Mesothelial cell of epicardium (in vitro differentiated cells): ENCODE measurements at regions not wholly inside any gene's neighbourhood (a gene's known extent, or its start where the extent isn't known, plus 50 kb on each side); places are given as distances from the start of the nearest gene placed in this dataset.
A peak's percentile ranks its signal among the peaks of the same experiment; 100 is the strongest.
"Not testable (repeated sequence)": the region's sequence is repeated elsewhere in the genome, so short reads cannot be mapped to it uniquely, and the experiment has no call there.

Experiments
- DNase-seq, 2 experiments: peaks; one replicate each; pipeline ENCODE4 v3.0.0; 2021; ENCODE audit warnings: low spot score in 2 of 2; ENCODE audit not compliant: unreplicated experiment in 2 of 2
- H3K27ac Mint-ChIP-seq: 2 replicates; pipeline ENCODE4 v1.8.0; 2021; ENCODE audit warnings: mixed read lengths
- H3K27me3 Mint-ChIP-seq: 2 replicates; pipeline ENCODE4 v1.8.0; 2021; ENCODE audit warnings: low read depth, mixed read lengths
- H3K36me3 Mint-ChIP-seq: 2 replicates; pipeline ENCODE4 v1.8.0; 2021; ENCODE audit warnings: mixed read lengths
- H3K4me1 Mint-ChIP-seq: 2 replicates; pipeline ENCODE4 v1.8.0; 2021; ENCODE audit warnings: mixed read lengths
- H3K4me3 Mint-ChIP-seq: 2 replicates; pipeline ENCODE4 v1.8.0; 2021; ENCODE audit warnings: mild to moderate bottlenecking, moderate library complexity, mixed read lengths
- H3K9me3 Mint-ChIP-seq: 2 replicates; pipeline ENCODE4 v1.8.0; 2021; ENCODE audit warnings: mixed read lengths
- TF ChIP-seq, protein P1 (sequence below): fragments of 200-600 bp; sonication (generic); IDR thresholded peaks from one replicate; pipeline ENCODE4 v1.5.0; 2021; ENCODE audit warnings: antibody characterized with exemption; ENCODE audit not compliant: unreplicated experiment

DNA sequence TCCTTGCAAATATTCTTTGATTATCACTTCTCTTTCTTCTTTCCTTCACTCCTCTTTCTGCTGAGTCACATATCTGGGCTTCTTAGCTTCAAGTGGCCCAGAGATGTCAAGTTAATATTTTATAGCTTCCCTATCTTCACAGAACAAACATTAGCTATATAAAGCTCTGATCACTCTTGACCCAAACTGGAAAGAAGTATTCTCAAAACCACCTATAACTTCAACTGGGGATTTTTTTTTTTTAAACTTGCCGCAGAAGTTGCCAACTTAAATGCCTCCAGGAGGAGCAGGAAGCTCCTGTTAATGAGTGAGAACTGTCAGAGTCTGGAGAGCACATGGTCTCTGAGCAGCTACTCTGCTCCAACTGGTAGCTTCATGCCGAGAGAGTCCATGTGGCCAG lies 233.3 kb upstream of the EDNRA start:
- H3K27me3 Mint-ChIP-seq, result no peaks in the 10 kb centered on the region
- no peak overlapping the region for H3K27ac Mint-ChIP-seq
- peaks cover 12% of the 10 kb centered on the region for H3K36me3 Mint-ChIP-seq
- no peak for DNase-seq
- H3K4me3 Mint-ChIP-seq, result no peak overlapping the region
- TF ChIP-seq, protein P1, sequence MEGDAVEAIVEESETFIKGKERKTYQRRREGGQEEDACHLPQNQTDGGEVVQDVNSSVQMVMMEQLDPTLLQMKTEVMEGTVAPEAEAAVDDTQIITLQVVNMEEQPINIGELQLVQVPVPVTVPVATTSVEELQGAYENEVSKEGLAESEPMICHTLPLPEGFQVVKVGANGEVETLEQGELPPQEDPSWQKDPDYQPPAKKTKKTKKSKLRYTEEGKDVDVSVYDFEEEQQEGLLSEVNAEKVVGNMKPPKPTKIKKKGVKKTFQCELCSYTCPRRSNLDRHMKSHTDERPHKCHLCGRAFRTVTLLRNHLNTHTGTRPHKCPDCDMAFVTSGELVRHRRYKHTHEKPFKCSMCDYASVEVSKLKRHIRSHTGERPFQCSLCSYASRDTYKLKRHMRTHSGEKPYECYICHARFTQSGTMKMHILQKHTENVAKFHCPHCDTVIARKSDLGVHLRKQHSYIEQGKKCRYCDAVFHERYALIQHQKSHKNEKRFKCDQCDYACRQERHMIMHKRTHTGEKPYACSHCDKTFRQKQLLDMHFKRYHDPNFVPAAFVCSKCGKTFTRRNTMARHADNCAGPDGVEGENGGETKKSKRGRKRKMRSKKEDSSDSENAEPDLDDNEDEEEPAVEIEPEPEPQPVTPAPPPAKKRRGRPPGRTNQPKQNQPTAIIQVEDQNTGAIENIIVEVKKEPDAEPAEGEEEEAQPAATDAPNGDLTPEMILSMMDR, result no peak
- peaks cover 21% of the 10 kb centered on the region for H3K4me1 Mint-ChIP-seq
- peaks cover 28% of the 10 kb centered on the region for H3K9me3 Mint-ChIP-seq

DNA sequence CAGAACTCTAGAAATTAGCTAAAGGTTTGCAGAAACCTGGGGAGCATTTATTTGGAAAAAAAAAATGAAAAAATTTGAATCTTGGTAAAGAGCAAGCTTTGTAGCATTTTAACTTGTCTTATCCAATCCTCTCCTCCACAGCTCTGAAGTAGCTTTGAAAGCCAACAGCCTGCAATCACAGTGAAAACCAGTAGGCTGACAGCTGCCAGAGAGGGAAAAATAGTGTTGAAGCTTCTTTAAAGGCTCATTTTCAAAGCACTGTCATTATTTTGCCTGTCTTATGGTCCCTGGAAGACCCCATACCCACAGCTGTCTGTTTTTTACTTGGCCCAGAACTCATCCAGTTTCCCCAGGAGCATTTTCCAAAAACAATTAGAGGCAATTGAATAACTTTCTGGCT lies 230.8 kb upstream of the EDNRA start:
- Mint-ChIP-seq H3K27me3 (no peaks in the 10 kb centered on the region), H3K36me3 (peaks cover 25% of the 10 kb centered on the region), H3K4me3 (no peak overlapping the region), H3K9me3 (peaks cover 48% of the 10 kb centered on the region), H3K4me1 (peaks cover 11% of the 10 kb centered on the region), H3K27ac (no peak overlapping the region)
- DNase-seq, result no peak
- TF ChIP-seq, protein P1, result no peak

DNA sequence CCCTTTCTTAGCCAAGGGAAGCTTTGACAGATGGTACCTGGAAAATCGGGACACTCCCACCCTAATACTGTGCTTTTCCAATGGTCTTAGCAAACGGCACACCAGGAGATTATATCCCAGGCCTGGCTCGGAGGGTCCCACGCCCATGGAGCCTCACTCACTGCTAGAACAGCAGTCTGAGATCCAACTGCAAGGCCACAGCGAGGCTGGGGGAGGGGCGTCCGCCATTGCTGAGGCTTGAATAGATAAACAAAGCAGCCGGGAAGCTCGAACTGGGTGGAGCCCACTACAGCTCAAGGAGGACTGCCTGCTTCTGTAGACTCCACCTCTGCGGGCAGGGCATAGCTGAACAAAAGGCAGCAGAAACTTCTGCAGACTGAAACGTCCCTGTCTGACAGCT lies 225.6 kb upstream of the EDNRA start:
- not testable (repeated sequence) for H3K27me3 Mint-ChIP-seq, H3K27ac Mint-ChIP-seq, H3K4me3 Mint-ChIP-seq, DNase-seq, H3K4me1 Mint-ChIP-seq
- peaks cover 55% of the 10 kb centered on the region for H3K9me3 Mint-ChIP-seq
- peaks cover 27% of the 10 kb centered on the region for H3K36me3 Mint-ChIP-seq

DNA sequence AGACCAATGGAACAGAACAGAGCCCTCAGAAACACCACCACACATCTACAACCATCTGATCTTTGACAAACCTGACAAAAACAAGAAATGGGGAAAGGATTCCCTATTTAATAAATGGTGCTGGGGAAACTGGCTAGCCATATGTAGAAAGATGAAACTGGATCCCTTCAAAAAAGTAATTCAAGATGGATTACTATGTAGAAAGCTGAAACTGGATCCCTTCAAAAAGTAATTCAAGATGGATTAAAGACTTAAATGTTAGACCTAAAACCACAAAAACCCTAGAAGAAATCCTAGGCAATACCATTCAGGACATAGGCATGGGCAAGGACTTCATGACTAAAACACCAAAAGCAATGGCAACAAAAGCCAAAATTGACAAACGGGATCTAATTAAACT lies 221.6 kb upstream of the EDNRA start:
- H3K36me3 Mint-ChIP-seq, H3K27ac Mint-ChIP-seq, H3K4me1 Mint-ChIP-seq, H3K4me3 Mint-ChIP-seq, DNase-seq, H3K27me3 Mint-ChIP-seq: not testable (repeated sequence)
- peaks cover 33% of the 10 kb centered on the region for H3K9me3 Mint-ChIP-seq

DNA sequence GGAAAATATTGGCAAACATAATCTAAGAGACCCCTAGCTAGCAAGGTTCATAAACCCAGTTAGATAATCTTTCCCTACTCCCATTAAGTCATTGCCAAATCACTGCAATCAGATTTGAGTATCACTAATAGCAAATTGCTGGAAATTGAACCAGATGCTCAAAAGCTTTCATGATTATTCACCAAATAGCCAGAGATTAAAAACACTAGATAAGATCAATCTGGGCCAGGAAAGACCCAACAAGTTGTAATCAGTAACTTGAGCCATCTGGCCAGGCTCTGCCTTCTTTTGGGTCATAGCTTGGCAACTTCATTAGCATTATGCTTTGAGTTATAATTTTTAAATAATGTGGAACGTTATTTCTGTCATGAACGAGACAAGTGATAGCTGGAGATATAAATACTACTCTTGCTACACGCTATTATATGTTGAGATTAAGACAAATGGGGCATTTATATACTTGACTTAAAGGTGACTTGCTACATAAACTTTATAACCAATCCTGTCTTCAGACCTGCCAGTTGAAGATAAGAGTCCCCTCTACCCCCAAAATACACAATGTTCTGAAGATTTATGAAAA lies 196.6 kb upstream of the EDNRA start:
- TF ChIP-seq, protein P1, result no peak
- no peak for DNase-seq
- H3K27ac Mint-ChIP-seq, result peak overlapping the region; percentile 31
- H3K4me1 Mint-ChIP-seq, result peaks cover 45% of the 10 kb centered on the region
- H3K27me3 Mint-ChIP-seq, result no peaks in the 10 kb centered on the region
- peaks cover 20% of the 10 kb centered on the region for H3K36me3 Mint-ChIP-seq
- H3K4me3 Mint-ChIP-seq, result no peak overlapping the region
- H3K9me3 Mint-ChIP-seq, result peaks cover 45% of the 10 kb centered on the region

DNA sequence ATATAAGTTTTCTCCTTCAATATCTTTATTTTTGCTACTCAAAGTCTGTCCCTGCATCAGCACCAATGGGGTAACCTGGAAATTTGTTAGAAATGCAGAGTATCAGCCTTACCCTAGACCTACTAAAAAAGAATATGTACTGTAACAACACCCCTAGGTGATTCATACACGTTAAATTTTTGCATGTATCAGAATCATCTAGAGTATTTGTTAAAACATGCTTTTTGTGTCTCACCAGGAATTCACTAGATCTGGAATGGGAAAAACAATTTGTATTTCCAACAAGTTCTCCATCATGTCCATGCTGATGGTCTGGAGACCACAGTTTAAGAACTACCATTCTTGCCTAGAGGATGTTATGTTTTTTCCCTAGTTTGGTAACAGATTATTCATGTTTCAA lies 196.0 kb upstream of the EDNRA start:
- peaks cover 48% of the 10 kb centered on the region for H3K4me1 Mint-ChIP-seq
- no peak overlapping the region for H3K27ac Mint-ChIP-seq
- TF ChIP-seq, protein P1, result no peak
- H3K27me3 Mint-ChIP-seq, result no peaks in the 10 kb centered on the region
- no peak for DNase-seq
- peaks cover 40% of the 10 kb centered on the region for H3K9me3 Mint-ChIP-seq
- H3K36me3 Mint-ChIP-seq, result peaks cover 20% of the 10 kb centered on the region
- H3K4me3 Mint-ChIP-seq, result no peak overlapping the region

DNA sequence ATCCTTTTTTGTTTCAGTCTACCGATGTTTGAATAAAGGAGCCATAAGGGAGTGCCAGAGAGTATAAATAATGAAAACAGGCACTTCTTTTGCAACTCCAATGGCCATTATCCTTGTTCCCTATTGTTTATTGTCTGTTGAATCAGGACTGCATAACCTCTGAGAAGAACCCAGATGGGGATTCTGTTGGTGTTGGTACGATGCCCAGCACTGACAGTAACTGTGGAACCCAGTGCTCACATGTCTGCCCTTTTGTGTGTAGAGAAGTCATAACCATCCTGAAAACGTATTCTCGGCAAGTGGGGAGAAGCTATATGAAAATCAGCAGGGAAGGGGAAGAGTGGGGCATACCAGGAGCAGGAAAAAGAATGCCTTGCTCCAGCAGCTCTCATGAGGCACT lies 195.1 kb upstream of the EDNRA start:
- TF ChIP-seq, protein P1, result no peak
- Mint-ChIP-seq H3K9me3 (peaks cover 34% of the 10 kb centered on the region), H3K4me3 (no peak overlapping the region), H3K27ac (peak overlapping the region; percentile 57), H3K27me3 (no peaks in the 10 kb centered on the region), H3K4me1 (peaks cover 56% of the 10 kb centered on the region), H3K36me3 (peaks cover 16% of the 10 kb centered on the region)
- DNase-seq, result no peak
